Left hindlimb (tissue), 1 donor: ENCODE measurements at regions not wholly inside any gene's neighbourhood (a gene's known extent, or its start where the extent isn't known, plus 50 kb on each side); places are given as distances from the start of the nearest gene placed in this dataset.
"Not testable (repeated sequence)": the region's sequence is repeated elsewhere in the genome, so short reads cannot be mapped to it uniquely, and the experiment has no call there.

ENCODE experiments used
- DNase-seq: peaks from one replicate; pipeline ENCODE4 v3.0.0-alpha.2; 2018

GRCh38 chr13:39895254-39895653, 239.8 kb downstream of the COG6 start:
- no peak for DNase-seq

- no peak for DNase-seq
Observed at GRCh38 chr13:39897636-39898035, 242.2 kb downstream of the COG6 start.

GRCh38 chr13:39900106-39900750, 244.8 kb downstream of the COG6 start:
- DNase-seq, result no peak

- no peak for DNase-seq
Observed at GRCh38 chr13:39904959-39905358, 249.5 kb downstream of the COG6 start.

- DNase-seq, result no peak
Observed at GRCh38 chr13:39909634-39910033, 254.2 kb downstream of the COG6 start.

GRCh38 chr13:39910041-39910440, 254.6 kb downstream of the COG6 start:
- DNase-seq, result no peak

- peak; percentile 28 for DNase-seq
Observed at GRCh38 chr13:39910833-39911232, 255.4 kb downstream of the COG6 start.

GRCh38 chr13:39913339-39913738, 257.9 kb downstream of the COG6 start:
- no peak for DNase-seq

GRCh38 chr13:39913928-39914327, 258.5 kb downstream of the COG6 start:
- DNase-seq, result no peak

- no peak for DNase-seq
Observed at GRCh38 chr13:39915418-39915817, 260.0 kb downstream of the COG6 start.

- no peak for DNase-seq
Observed at GRCh38 chr13:39916330-39916729, 260.9 kb downstream of the COG6 start.

- DNase-seq, result no peak
Observed at GRCh38 chr13:39918620-39919236, 263.3 kb downstream of the COG6 start.

GRCh38 chr13:39920613-39921012, 265.2 kb downstream of the COG6 start:
- no peak for DNase-seq

GRCh38 chr13:39926345-39926744, 270.9 kb downstream of the COG6 start:
- no peak for DNase-seq

GRCh38 chr13:39928261-39928660, 272.8 kb downstream of the COG6 start:
- DNase-seq, result no peak

GRCh38 chr13:39929583-39929982, 274.1 kb downstream of the COG6 start:
- DNase-seq, result no peak

GRCh38 chr13:39930060-39930459, 274.6 kb downstream of the COG6 start:
- DNase-seq, result no peak

- DNase-seq, result no peak
Observed at GRCh38 chr13:39930544-39931444, 275.3 kb downstream of the COG6 start.

GRCh38 chr13:39931505-39931904, 276.0 kb downstream of the COG6 start:
- no peak for DNase-seq

- not testable (repeated sequence) for DNase-seq
Observed at GRCh38 chr13:39932514-39932913, 277.1 kb downstream of the COG6 start.

- no peak for DNase-seq
Observed at GRCh38 chr13:39935155-39935554, 279.7 kb downstream of the COG6 start.

- DNase-seq, result no peak
Observed at GRCh38 chr13:39938596-39938995, 283.1 kb downstream of the COG6 start.

GRCh38 chr13:39941236-39941635, 285.8 kb downstream of the COG6 start:
- no peak for DNase-seq
